ENCODE measurements at regions not wholly inside any gene's neighbourhood (a gene's known extent, or its start where the extent isn't known, plus 50 kb on each side); places are given as distances from the start of the nearest gene placed in this dataset.
A peak's percentile ranks its signal among the peaks of the same experiment; 100 is the strongest.
"Not testable (repeated sequence)": the region's sequence is repeated elsewhere in the genome, so short reads cannot be mapped to it uniquely, and the experiment has no call there.

- TF ChIP-seq, protein P1, sequence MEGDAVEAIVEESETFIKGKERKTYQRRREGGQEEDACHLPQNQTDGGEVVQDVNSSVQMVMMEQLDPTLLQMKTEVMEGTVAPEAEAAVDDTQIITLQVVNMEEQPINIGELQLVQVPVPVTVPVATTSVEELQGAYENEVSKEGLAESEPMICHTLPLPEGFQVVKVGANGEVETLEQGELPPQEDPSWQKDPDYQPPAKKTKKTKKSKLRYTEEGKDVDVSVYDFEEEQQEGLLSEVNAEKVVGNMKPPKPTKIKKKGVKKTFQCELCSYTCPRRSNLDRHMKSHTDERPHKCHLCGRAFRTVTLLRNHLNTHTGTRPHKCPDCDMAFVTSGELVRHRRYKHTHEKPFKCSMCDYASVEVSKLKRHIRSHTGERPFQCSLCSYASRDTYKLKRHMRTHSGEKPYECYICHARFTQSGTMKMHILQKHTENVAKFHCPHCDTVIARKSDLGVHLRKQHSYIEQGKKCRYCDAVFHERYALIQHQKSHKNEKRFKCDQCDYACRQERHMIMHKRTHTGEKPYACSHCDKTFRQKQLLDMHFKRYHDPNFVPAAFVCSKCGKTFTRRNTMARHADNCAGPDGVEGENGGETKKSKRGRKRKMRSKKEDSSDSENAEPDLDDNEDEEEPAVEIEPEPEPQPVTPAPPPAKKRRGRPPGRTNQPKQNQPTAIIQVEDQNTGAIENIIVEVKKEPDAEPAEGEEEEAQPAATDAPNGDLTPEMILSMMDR (IDR thresholded peaks at IDR 0.05), result peak in 4 of 7 experiments; percentile 9 to 41 (median 31)
- H3K4me1 ChIP-seq, result peaks cover 0 to 10% (median 3%) of the 10 kb centered on the region in 4 donors
- WGBS, 5 donors, result 16 to 28% (median 23%) methylated on average over 4 to 5 of the region's 5 CpGs
- H3K9me3 ChIP-seq; H3K36me3 ChIP-seq; H3K4me3 ChIP-seq; H3K27ac ChIP-seq; H3K27me3 ChIP-seq; intact Hi-C loops (cut with DNase I; ENCODE audit: low total_unique reads): not testable (repeated sequence)
- DNase-seq, result peak in 1 of 2 donors; percentile 67
These were observed 71.7 kb downstream of the PRR15 start for GRCh38 chr7:29635067-29636008.

GRCh38 chr7:29636009-29636351, 72.3 kb downstream of the PRR15 start:
- Histone ChIP-seq H3K9me3 (no peaks in the 10 kb centered on the region), H3K27me3 (peaks cover 0 to under 1% (median 0%) of the 10 kb centered on the region in 3 donors), H3K36me3 (no peaks in the 10 kb centered on the region), H3K27ac (no peak overlapping the region), H3K4me3 (no peak overlapping the region), H3K4me1 (peaks cover 0 to 10% (median 3%) of the 10 kb centered on the region in 4 donors)
- TF ChIP-seq, protein P1 (IDR thresholded peaks at IDR 0.05), result peak in 2 of 7 experiments; percentile 1 to 3
- no peak for TF ChIP-seq POLR2AphosphoS5 (IDR thresholded peaks at IDR 0.05)
- no peak for DNase-seq
- 41 to 89% (median 61%) methylated on average over 1 of the region's 1 CpG for WGBS, 5 donors
- intact Hi-C loops (cut with DNase I; ENCODE audit: low total_unique reads), result no loop called here

GRCh38 chr7:29637374-29637773, 73.7 kb downstream of the PRR15 start:
- no peaks in the 10 kb centered on the region for H3K36me3 ChIP-seq
- no peaks in the 10 kb centered on the region for H3K9me3 ChIP-seq
- no peaks in the 10 kb centered on the region for H3K27me3 ChIP-seq
- TF ChIP-seq, protein P1 (IDR thresholded peaks at IDR 0.05), result no peak
- TF ChIP-seq EP300 (IDR thresholded peaks at IDR 0.05) (no peak), POLR2AphosphoS5 (IDR thresholded peaks at IDR 0.05) (no peak), POLR2A (IDR thresholded peaks at IDR 0.05) (no peak)
- intact Hi-C loops (cut with DNase I; ENCODE audit: low total_unique reads), result no loop called here
- no peak for DNase-seq
- peaks cover 0 to 10% (median 3%) of the 10 kb centered on the region in 4 donors for H3K4me1 ChIP-seq
- WGBS, 5 donors, result 90 to 99% (median 98%) methylated on average over 8 of the region's 8 CpGs
- no peak overlapping the region for H3K4me3 ChIP-seq
- no peak overlapping the region for H3K27ac ChIP-seq

DNA sequence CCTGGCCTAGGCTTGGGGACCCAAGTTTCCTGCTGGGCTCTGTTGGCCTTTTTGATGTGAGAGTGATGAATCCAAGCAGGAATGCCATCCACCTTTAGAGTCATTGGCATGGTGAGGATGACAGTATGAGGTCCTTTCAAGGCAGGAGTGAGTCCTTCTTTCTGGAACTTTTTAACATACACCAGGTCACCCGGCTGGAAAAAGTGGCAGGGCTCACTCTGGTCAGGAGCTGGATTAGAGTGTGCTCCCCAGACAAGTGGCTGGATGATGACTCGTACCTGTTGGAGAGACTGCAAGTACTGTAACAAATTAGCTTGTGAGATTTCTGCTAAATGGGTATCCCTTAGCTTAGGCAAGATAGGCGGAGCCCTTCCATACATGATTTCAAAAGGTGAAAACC, 75.2 kb downstream of the PRR15 start:
- H3K27me3 ChIP-seq; intact Hi-C loops (cut with DNase I; ENCODE audit: low total_unique reads); H3K4me3 ChIP-seq; DNase-seq; H3K9me3 ChIP-seq; H3K27ac ChIP-seq; H3K36me3 ChIP-seq: not testable (repeated sequence)
- H3K4me1 ChIP-seq, result peaks cover 0 to 10% (median 3%) of the 10 kb centered on the region in 4 donors
- 88 to 94% (median 92%) methylated on average over 3 of the region's 3 CpGs for WGBS, 5 donors

- Histone ChIP-seq H3K27me3 (no peaks in the 10 kb centered on the region), H3K4me1 (peaks cover 0 to 10% (median 3%) of the 10 kb centered on the region in 4 donors), H3K36me3 (no peaks in the 10 kb centered on the region), H3K27ac (no peak overlapping the region), H3K4me3 (no peak overlapping the region), H3K9me3 (no peaks in the 10 kb centered on the region)
- intact Hi-C loops (cut with DNase I; ENCODE audit: low total_unique reads), result no loop called here
- peak in 1 of 2 donors; percentile 38 for DNase-seq
- 80 to 92% (median 88%) methylated on average over 5 of the region's 5 CpGs for WGBS, 5 donors
- TF ChIP-seq EP300 (IDR thresholded peaks at IDR 0.05) (no peak), POLR2AphosphoS5 (IDR thresholded peaks at IDR 0.05) (no peak), POLR2A (IDR thresholded peaks at IDR 0.05) (no peak)
- TF ChIP-seq, protein P1 (IDR thresholded peaks at IDR 0.05), result no peak
These were observed 75.8 kb downstream of the PRR15 start for GRCh38 chr7:29639386-29639785.

Measured in stomach (tissue), 8 donors.